ENCODE measurements at regions not wholly inside any gene's neighbourhood (a gene's known extent, or its start where the extent isn't known, plus 50 kb on each side); places are given as distances from the start of the nearest gene placed in this dataset.

DNA sequence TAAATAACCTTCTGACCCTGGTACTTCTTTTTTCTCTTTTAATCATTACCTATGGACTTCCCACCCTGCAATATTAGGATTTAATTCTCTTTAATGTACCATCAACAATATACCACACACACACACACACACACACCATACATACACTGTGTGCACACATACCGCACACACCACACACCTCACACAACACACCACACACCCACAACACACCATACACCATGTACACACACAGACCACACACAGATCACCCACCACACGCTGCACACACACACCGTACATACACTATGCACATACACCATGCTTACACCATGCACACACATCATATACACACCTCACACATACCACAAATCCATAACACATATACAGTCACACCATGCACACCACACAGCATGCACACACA lies 57.4 kb upstream of the MAP3K4 start:
- H3K27ac Mint-ChIP-seq = no peak overlapping the region
- no peak for DNase-seq (ENCODE audit: low spot score, unreplicated experiment)
- peaks cover 3% of the 10 kb centered on the region for H3K36me3 Mint-ChIP-seq (ENCODE audit: insufficient read depth)
- TF ChIP-seq, protein P1, sequence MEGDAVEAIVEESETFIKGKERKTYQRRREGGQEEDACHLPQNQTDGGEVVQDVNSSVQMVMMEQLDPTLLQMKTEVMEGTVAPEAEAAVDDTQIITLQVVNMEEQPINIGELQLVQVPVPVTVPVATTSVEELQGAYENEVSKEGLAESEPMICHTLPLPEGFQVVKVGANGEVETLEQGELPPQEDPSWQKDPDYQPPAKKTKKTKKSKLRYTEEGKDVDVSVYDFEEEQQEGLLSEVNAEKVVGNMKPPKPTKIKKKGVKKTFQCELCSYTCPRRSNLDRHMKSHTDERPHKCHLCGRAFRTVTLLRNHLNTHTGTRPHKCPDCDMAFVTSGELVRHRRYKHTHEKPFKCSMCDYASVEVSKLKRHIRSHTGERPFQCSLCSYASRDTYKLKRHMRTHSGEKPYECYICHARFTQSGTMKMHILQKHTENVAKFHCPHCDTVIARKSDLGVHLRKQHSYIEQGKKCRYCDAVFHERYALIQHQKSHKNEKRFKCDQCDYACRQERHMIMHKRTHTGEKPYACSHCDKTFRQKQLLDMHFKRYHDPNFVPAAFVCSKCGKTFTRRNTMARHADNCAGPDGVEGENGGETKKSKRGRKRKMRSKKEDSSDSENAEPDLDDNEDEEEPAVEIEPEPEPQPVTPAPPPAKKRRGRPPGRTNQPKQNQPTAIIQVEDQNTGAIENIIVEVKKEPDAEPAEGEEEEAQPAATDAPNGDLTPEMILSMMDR (IDR thresholded peaks at IDR 0.05; ENCODE audit: unreplicated experiment) = no peak
- peaks cover 1% of the 10 kb centered on the region for H3K4me1 Mint-ChIP-seq (ENCODE audit: low read depth)
- no peak overlapping the region for H3K4me3 Mint-ChIP-seq (ENCODE audit: low read depth)
- H3K9me3 Mint-ChIP-seq (ENCODE audit: low read depth) = peaks cover 8% of the 10 kb centered on the region
- no peaks in the 10 kb centered on the region for H3K27me3 Mint-ChIP-seq

DNA sequence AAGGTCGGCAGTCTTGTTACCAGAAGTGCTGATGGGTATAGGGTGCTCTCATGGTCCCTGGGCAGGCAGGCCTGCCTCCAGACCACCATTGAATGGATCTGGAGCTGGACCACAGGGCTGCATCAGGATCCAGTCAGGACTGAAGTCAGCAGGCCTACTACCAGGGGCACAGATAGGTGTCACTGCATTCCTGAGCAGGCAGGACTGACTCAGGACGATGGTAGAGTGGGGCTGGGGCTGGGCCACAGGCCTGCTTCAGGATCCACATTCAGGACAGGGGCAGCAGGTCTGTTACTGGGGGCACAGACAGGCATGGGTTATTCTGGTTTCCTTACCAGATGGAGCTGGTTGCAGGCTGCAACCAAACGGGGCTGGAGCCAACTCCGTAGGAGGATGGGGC lies 51.4 kb upstream of the MAP3K4 start:
- no peak overlapping the region for H3K27ac Mint-ChIP-seq
- H3K27me3 Mint-ChIP-seq = no peaks in the 10 kb centered on the region
- peaks cover 8% of the 10 kb centered on the region for H3K9me3 Mint-ChIP-seq (ENCODE audit: low read depth)
- no peaks in the 10 kb centered on the region for H3K4me1 Mint-ChIP-seq (ENCODE audit: low read depth)
- DNase-seq (ENCODE audit: low spot score, unreplicated experiment) = no peak
- H3K4me3 Mint-ChIP-seq (ENCODE audit: low read depth) = no peak overlapping the region
- H3K36me3 Mint-ChIP-seq (ENCODE audit: insufficient read depth) = peaks cover 3% of the 10 kb centered on the region
- TF ChIP-seq, protein P1 (IDR thresholded peaks at IDR 0.05; ENCODE audit: unreplicated experiment) = no peak
